MG63 (cell line): ENCODE measurements at regions not wholly inside any gene's neighbourhood (a gene's known extent, or its start where the extent isn't known, plus 50 kb on each side); places are given as distances from the start of the nearest gene placed in this dataset.
A peak's percentile ranks its signal among the peaks of the same experiment; 100 is the strongest.

Source experiments
- DNase-seq: peaks from one replicate; pipeline ENCODE4 v3.0.0-alpha.2; 2020
- H3K27me3 ChIP-seq: fragments of 250-450 bp; sonication (Bioruptor Pico); 2 replicates; pipeline ENCODE4 v1.5.1; 2020; ENCODE audit warnings: mild to moderate bottlenecking, moderate library complexity
- H3K36me3 ChIP-seq: fragments of 250-450 bp; sonication (Bioruptor Pico); 2 replicates; pipeline ENCODE4 v1.5.1; 2020; ENCODE audit warnings: mild to moderate bottlenecking, moderate library complexity
- H3K4me3 ChIP-seq: fragments of 250-450 bp; sonication (Bioruptor Pico); 2 replicates; pipeline ENCODE4 v1.5.1; 2020; ENCODE audit warnings: mild to moderate bottlenecking, moderate library complexity
- H3K9me3 ChIP-seq: fragments of 250-450 bp; sonication (Bioruptor Pico); 2 replicates; pipeline ENCODE4 v1.5.1; 2020; ENCODE audit warnings: mild to moderate bottlenecking, moderate library complexity

DNA sequence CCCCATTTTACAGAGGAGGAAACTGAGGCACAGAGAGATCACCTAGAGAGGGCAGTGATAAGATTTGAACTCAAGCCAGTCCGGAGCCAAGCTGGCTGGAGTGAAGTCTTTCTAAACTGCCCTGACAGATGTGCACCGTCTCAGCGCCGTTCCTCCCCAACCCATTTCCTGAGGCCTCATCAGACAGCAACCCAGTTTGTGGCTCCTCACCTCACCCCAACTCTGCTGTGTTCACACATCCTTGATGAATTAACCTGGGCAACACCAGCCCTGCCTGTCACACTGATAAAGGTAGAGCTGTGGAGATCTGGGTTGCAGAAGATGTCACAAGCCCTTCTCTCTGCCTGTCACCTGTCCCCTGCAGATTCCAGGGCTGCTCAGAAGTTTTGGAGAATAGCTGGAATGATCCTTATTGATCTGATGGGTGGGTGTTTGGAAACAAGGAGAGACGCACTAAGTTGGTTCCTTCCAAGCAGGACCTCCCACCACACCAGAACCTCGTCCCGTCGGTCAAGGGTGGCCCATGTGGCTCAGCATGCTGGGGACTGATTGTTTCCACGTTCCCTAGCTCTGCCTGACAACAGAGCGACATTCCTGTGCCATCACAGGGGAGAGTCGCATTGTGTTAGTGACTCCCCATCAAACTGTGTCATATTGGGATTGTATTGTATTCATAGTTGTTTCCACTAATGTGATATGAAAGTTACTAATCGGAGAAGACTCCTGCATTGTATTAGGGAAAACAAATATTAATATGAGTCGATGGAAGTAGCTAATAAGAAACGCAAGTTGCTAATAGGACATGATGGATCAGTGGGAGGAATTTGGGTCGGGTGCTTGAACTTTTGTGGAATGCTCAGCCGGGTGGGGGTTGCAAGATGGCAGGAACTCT, 200.6 kb downstream of the PHETA1 start:
- DNase-seq, result no peak
- Histone ChIP-seq H3K36me3 (no peaks in the 10 kb centered on the region), H3K9me3 (no peaks in the 10 kb centered on the region), H3K27me3 (0 out of 2 replicates have a peak, but pooled peaks cover 6% of the 10 kb centered on the region), H3K4me3 (no peak overlapping the region)

DNA sequence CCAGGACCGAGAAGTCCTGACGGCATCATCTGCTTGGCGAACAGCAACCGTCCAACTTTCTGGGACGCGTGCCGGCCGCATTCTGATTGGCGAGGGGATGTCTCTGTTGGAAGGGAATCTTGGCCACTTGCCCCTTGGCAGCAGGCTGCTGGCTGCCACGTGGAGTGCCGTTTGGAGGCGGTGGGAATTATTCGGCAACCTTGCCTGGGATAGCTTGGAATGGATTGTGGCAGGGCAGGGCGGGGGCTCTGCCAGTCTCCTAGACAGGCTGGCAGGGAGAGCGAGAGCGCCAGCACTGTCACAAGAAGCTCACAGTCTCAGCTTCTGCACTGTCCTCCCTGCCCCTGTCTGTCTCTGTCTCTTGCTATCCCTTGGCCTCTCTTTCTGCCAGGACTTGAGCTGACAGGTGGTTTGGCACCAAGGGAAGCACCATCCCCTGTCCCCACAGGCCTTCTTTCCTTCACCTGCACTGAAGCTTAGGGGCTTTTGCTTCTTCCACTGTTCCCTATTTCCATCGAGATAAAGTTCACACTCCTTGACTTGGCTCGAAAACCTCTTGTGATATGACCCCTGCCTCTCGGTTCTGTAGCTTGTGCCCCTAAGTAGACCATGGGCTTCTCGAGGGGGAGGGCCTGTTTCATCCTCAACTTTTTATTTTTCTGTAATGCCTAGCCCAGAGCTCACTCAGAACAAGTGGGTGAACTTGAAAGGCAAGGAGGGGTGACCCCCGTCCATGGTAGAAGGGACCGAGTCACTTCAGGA, 201.9 kb downstream of the PHETA1 start:
- no peaks in the 10 kb centered on the region for H3K27me3 ChIP-seq
- no peaks in the 10 kb centered on the region for H3K36me3 ChIP-seq
- no peaks in the 10 kb centered on the region for H3K9me3 ChIP-seq
- H3K4me3 ChIP-seq, result no peak overlapping the region
- peak; percentile 55 for DNase-seq

DNA sequence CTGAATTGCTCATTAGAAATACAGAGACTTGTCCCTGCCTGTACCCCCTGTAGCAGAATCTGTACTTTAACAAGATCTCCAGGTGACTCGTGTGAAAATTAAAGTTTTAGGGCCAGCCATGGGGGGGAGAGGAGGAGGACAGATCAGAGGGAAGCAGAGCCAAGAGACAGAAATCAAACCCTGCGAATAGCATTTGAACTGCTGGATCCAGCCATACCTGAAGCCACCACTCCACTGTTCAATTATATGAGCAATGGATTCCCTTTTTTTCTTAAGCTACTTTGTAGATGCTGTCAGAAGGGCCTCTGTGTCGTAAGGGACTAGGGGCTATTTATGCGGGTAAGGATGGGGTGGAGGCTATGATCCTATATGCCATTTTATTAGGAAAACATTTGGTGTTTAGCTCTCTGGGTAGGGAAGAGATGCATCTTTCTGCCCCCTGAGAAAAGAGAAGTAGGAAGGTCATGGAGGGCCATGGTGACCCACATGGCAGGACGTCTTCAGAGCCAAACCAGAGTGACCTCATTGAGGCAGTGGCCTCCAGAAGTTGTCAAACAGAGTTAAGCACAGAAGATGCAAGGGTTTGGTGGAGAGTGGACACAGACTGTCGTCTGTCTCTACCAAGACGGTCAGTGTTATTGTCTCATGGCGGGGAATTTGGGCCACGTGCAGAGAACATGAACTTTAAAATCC, 203.9 kb downstream of the PHETA1 start:
- H3K9me3 ChIP-seq, result no peaks in the 10 kb centered on the region
- no peak for DNase-seq
- no peak overlapping the region for H3K4me3 ChIP-seq
- no peaks in the 10 kb centered on the region for H3K36me3 ChIP-seq
- no peaks in the 10 kb centered on the region for H3K27me3 ChIP-seq

DNA sequence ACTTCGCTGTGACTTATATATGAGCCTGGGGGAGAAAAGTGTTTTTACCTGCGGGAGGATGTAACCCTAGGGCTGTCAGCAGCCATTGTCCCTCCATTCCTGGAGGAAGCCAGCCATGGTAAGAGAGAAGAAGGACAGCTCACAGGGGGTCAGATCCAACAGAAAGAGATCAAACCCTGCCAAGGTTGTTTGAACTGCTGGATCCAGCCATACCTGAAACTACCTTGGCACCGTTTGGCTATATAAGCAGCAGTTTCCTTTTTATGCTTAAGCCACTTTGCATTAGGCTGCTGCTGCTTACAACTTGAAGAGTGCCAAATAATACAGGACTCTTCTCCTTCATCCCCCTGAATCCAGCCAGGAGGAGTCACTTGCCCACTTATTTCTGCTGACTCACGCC, 205.5 kb downstream of the PHETA1 start:
- Histone ChIP-seq H3K36me3 (no peaks in the 10 kb centered on the region), H3K4me3 (no peak overlapping the region), H3K9me3 (no peaks in the 10 kb centered on the region), H3K27me3 (no peaks in the 10 kb centered on the region)
- DNase-seq, result peak; percentile 9

DNA sequence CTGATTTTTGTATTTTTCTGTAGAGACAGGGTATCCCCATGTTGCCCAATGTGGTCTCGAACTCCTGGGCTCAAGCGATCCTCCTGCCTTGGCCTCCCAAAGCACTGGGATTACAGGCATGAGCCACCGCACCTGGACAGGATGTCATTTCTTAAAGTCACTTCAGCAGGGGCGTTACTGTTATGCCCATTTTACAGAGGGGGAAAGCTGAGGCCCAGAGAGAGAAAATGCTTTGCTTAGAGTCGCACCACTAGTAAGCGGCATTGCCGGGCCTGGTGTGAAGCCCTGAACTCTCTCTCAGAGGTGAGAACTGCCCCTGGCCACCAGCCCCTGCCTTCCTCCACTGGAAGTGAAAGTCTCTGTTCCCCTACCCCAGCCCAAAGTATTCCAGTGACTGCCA, 207.0 kb downstream of the PHETA1 start:
- no peak for DNase-seq
- Histone ChIP-seq H3K9me3 (no peaks in the 10 kb centered on the region), H3K4me3 (no peak overlapping the region), H3K27me3 (no peaks in the 10 kb centered on the region; the same call in 1 of the 2 replicates), H3K36me3 (no peaks in the 10 kb centered on the region)

DNA sequence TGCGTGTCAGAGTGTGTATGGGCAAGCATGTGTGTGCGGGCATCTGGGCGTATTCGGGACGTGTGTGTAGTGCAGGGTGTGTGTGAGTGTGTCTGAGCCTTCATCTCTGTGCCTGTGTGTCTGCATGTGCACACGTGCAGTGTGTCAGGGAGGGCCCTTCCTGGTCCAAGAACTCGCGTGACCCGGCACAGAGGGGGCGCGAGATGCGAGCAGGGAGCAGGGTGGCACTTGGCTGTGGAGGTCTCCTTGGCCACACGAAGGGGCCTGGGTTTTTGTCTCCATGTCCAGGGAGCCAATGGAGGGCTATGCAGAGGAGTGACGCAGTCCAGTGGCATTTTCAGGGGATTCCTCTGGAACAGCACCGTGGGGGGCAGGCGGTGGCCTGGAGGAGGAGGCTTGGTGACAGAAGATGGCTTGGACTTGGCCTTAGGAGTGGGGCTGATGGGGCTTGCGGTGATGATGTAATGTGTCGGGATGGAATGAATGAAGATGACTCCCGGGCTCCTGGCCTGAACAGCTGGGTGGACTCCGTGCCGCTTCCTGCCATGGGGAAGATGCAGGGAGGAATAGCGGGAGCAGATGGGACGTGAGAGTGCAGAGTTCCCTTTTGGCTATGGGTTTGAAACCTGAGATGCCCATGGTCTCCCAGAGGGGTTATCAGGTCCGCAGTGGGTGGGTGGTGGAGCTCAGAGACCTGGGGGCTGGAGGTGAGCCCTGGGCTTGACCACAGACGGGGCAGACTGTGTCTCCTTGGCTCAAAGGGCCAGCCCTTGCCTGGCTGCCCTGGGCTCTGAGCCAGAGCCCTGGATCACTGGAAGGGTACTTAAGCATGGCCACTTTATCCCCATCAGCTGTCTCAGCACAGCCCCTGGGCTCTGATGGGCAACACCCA, 208.3 kb downstream of the PHETA1 start:
- DNase-seq, result no peak
- H3K9me3 ChIP-seq, result no peaks in the 10 kb centered on the region

DNA sequence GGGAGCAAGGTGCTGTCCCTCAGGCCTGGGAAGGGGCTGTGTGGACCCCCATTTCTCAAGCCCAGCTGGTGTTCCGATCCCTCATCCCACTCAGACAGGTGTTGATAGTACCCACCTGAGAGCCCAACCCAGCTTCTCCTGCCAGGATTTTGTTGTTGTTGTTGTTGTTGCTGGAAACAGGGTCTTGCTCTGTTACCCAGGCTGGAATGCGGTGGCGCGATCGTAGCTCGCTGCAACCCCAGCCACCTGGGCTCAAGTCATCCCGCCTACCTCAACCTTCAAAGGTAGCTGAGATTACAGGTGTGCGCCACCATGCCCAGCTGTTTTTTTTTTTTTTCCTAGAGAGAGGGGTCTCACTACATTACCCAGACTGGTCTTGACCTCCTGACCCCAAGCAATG, 209.9 kb downstream of the PHETA1 start:
- DNase-seq, result no peak
- no peaks in the 10 kb centered on the region for H3K36me3 ChIP-seq
- H3K27me3 ChIP-seq, result peaks cover 4% of the 10 kb centered on the region
- H3K4me3 ChIP-seq, result no peak overlapping the region
- H3K9me3 ChIP-seq, result no peaks in the 10 kb centered on the region

More for the DNA sequence above, 208.3 kb downstream of the PHETA1 start:
- Histone ChIP-seq H3K4me3 (no peak overlapping the region), H3K36me3 (no peaks in the 10 kb centered on the region), H3K27me3 (peaks cover 4% of the 10 kb centered on the region)

DNA sequence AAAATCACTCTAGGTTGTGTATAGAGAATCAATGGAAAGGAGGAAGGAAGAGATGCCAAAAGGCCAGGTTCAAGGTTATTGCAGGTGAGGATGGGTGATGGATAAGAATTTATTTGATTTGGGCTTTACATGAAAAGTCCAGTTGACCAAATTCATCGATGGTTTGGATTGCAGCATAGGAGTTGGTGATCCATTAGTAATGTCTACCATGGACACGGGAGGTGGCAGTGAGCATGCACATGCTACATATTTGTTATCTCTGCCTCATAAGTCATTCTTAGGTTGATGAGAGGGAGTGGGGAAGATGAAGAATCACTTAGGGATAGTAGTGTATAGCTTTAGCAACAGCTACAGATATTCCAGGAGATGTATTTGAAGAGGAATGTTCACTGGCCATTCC, 211.4 kb downstream of the PHETA1 start:
- Histone ChIP-seq H3K9me3 (no peaks in the 10 kb centered on the region), H3K27me3 (peaks cover 4% of the 10 kb centered on the region), H3K36me3 (no peaks in the 10 kb centered on the region), H3K4me3 (no peak overlapping the region)
- no peak for DNase-seq

DNA sequence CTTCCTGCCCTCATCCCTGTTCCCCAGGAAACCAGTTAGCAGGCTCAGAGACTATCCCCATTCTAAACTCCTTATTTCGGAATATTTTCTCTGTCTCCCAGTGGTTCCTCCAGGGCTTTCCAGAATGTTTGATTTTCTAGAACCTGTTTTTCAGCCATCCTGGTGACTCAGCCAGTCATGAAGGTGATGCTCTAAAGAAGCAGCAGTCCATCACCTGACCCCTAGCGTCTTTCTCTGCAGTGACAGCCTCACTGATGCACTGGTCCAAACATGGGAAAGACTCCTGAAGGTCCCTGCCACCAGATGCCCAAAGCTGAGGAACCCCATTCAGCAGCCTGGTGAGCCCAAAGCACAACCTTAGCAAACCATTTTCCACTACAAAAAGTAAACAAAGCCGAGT, 212.6 kb downstream of the PHETA1 start:
- peaks cover 4% of the 10 kb centered on the region for H3K27me3 ChIP-seq
- DNase-seq, result no peak
- H3K9me3 ChIP-seq, result no peaks in the 10 kb centered on the region
- H3K4me3 ChIP-seq, result no peak overlapping the region
- no peaks in the 10 kb centered on the region for H3K36me3 ChIP-seq

DNA sequence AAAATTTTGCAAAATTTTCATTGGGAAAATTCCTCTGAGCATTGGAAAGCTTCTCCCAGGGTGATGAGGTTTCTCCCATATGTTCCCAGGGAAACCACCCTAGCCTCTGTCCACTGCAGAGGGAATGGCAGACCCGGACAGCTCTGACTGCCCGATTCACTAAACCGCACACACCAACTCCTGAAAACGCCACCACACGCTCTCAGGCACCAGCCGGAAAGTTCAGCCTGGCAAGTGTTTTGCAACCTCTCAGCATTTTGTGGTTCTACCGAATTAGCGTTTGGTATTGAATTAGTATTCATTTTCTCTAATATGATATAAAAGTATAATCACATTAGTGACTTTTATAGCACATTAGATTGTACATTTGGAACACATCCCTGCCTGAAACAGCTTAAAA, 213.4 kb downstream of the PHETA1 start:
- Histone ChIP-seq H3K9me3 (no peaks in the 10 kb centered on the region), H3K27me3 (peaks cover 4% of the 10 kb centered on the region)

DNA sequence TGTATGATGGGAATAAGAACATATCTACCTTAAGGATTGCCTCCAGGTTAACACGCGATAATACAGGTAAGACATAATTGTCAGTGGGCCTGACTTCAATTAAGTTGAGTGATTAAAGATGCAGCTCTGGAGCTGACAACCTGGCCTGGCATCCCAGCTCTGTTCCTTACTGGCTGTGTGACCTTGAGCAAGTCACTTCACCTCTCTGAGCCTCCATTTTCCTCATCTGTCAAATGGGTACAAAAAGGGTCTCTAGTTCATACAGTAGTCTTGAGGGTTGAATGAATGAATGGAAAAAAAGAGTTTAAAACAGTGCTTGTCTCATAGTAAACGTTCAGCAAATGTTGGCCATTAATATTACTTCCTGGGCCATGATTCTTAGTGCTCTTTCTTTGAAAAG, 213.9 kb downstream of the PHETA1 start:
- Histone ChIP-seq H3K27me3 (peaks cover 4% of the 10 kb centered on the region), H3K4me3 (no peak overlapping the region), H3K36me3 (no peaks in the 10 kb centered on the region), H3K9me3 (no peaks in the 10 kb centered on the region)
- DNase-seq, result no peak

More for the DNA sequence above, 213.4 kb downstream of the PHETA1 start:
- H3K4me3 ChIP-seq, result no peak overlapping the region
- H3K36me3 ChIP-seq, result no peaks in the 10 kb centered on the region
- DNase-seq, result no peak

DNA sequence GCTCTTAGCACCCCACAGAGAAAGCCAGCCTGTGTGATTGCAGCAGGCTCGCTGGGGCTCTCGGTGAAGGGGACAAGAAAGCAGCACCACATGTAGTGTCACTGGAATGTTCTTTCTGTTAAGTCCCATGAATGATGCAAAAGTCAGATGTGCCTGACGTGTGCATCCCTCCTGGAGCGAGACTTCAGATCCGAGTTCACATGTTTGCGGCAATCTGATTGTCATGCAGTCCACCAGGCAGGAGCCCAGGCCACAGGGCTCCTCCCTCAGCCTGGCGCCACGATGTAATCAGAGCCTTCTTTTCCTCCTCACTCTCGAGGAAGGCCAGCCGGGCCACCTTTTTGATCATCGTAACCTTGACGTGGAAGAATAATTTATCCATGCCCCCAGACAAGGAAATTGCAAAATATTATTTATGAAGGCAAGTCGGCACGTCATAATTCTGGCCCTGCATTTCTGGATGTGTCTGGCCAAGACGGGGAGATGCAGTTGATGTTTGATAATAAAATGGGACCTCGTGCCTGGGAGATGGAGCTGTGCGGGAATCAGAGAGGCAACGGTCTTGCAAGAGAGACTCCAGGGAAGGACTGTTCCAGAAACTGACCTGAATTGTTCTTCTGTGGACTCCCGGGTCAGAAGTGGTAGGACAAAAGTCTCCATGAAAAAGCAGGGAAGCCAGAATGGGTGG, 214.6 kb downstream of the PHETA1 start:
- Histone ChIP-seq H3K27me3 (peaks cover 4% of the 10 kb centered on the region), H3K36me3 (no peaks in the 10 kb centered on the region), H3K9me3 (no peaks in the 10 kb centered on the region), H3K4me3 (no peak overlapping the region)
- no peak for DNase-seq

DNA sequence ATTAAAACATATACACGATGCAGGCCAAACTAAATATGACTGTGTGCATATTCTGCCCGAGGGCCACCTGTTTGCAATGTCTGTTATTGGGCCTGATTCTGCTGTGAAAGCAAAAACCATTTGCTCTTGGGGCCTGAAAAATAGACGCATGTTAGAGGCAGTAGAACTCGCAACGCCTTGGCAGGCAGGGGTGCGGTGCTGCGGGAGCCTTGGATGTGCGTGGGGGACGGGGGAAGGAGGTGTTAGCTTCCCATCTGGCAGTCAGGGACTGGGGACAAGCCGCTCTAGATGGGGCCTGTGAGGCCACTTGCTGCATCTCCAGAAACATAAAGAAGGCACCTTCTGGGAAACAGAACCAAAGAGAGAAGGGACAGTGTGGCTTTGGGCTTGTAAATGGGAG, 216.3 kb downstream of the PHETA1 start:
- no peak overlapping the region for H3K4me3 ChIP-seq
- H3K36me3 ChIP-seq, result no peaks in the 10 kb centered on the region
- peaks cover 4% of the 10 kb centered on the region for H3K27me3 ChIP-seq
- DNase-seq, result no peak
- H3K9me3 ChIP-seq, result no peaks in the 10 kb centered on the region

DNA sequence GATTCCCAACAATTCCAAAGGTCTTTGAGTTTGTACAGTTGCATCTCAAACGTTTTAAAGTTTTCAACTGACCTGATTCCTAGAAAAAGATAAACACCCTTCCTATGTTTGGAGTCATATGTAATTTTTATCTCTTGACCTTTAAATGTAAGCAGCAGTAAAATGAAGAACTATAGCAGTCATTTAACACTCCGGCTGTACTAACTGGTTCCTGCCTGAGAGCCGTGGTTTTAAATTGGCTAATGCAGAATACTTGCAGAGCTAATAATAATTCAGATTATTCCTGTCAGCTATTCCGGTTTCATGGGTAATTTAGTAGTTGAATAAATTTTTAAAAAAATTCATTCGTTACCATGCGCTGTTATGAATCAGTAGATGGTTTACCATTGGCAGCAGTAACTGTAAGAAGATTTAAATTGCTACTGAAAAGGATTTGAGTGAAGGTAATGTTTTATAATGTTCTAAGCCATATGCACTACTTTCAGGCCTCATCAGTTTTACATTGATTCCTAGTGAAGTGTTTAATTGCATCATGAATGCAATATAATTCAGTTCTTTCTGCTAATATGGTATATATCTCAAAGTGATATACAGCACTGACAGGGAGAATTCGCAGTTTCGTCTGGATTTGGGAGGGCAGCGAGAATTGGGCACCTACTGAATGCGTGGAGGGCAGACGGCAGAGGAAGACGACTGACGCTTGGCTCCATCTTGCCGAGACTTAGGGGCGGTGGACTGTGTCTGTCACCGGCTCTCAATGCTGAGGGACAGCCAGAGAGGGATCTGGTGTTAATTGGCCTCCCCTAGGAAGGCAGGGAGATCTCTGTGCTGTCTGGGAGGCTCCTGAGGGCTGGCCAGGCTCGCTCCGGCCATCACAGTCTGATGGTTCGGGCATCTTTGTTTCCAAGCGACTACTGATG, 217.7 kb downstream of the PHETA1 start:
- no peak for DNase-seq
- Histone ChIP-seq H3K36me3 (no peaks in the 10 kb centered on the region), H3K27me3 (peaks cover 3% of the 10 kb centered on the region; the same call in 1 of the 2 replicates), H3K9me3 (no peaks in the 10 kb centered on the region), H3K4me3 (no peak overlapping the region)

DNA sequence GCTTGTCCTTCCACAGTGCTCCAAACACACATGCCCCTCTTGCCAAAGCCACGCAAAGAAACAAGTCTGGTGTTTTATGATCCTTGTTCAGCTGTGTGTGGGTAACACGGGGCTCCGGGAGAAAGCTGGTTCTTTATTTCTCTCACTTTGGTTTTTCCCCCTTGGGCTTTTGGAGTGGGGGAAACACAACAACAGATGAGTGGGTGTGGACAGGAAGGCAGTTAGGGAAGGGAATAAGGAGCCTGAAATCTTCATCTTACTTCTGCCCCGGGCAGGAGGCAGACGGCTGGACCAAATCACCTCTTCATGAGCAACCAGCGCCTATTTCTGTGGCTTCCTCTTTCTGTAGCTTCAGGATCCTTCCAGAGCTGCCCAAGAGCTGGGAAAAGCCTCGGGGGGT, 218.5 kb downstream of the PHETA1 start:
- Histone ChIP-seq H3K27me3 (no peaks in the 10 kb centered on the region), H3K9me3 (no peaks in the 10 kb centered on the region), H3K4me3 (no peak overlapping the region), H3K36me3 (no peaks in the 10 kb centered on the region)
- DNase-seq, result no peak
